ENCODE measurements at regions not wholly inside any gene's neighbourhood (a gene's known extent, or its start where the extent isn't known, plus 50 kb on each side); places are given as distances from the start of the nearest gene placed in this dataset.
A peak's percentile ranks its signal among the peaks of the same experiment; 100 is the strongest.
"Not testable (repeated sequence)": the region's sequence is repeated elsewhere in the genome, so short reads cannot be mapped to it uniquely, and the experiment has no call there.

DNA sequence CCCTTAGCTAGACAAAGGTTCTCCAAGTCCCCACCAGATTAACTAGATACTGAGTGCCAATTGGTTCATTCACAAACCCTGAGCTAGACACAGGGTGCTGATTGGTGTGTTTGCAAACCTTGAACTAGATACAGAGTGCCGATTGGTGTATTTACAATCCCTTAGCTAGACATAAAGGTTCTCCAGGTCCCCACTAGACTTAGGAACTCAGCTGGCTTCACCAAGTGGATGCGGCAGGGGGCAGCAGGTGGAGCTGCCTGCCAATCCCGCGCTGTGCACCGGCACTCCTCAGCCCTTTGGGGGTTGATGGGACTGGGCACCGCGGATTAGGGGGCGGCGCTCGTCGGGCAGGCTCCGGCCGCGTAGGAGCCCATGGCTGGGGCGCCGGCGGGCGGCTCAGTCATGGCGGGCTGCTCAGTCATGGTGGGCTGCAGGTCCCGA, 157.6 kb downstream of the KLRB1 start:
- H2AFZ ChIP-seq (ENCODE audit: low read depth); H3K4me3 ChIP-seq (ENCODE audit: low read depth in 2 of 2, low read length in 1 of 2); H3K4me2 ChIP-seq; H3K9me3 ChIP-seq; H3K27me3 ChIP-seq (ENCODE audit: insufficient read depth); H3K4me1 ChIP-seq (ENCODE audit: control insufficient read depth in 1 of 2, insufficient read depth in 2 of 2, low read depth in 1 of 2, low read length in 1 of 2); H3K79me2 ChIP-seq (ENCODE audit: insufficient read depth); H3K9ac ChIP-seq; H3F3A ChIP-seq (replicated peaks; ENCODE audit: insufficient read depth); H3K9me2 ChIP-seq; H4K20me1 ChIP-seq (ENCODE audit: insufficient read depth); H3K36me3 ChIP-seq (replicated peaks in 1 of 2; ENCODE audit: control insufficient read depth in 1 of 2, insufficient read depth in 2 of 2, low read length in 1 of 2); H3K27ac ChIP-seq (ENCODE audit: low read depth in 2 of 2, low read length in 1 of 2); DNase-seq: not testable (repeated sequence)
- WGBS (ENCODE audit: low lambda C conversion rate) = 100% methylated on average over 12 of the region's 20 CpGs
- POLR2A ChIA-PET = interaction anchor here (1.0 kb wide), 1 partner anchor 19 kb away, joined by 3 read pairs; no protein-coding TSS in a partner anchor
- CTCF ChIA-PET = interaction anchor here (1.1 kb wide), 1 partner anchor 119 kb away, joined by 3 read pairs; no protein-coding TSS in a partner anchor

GRCh38 chr12:9449657-9450126, 158.0 kb downstream of the KLRB1 start:
- not testable (repeated sequence) for H2AFZ ChIP-seq (ENCODE audit: low read depth); H3K36me3 ChIP-seq (replicated peaks in 1 of 2; ENCODE audit: control insufficient read depth in 1 of 2, insufficient read depth in 2 of 2, low read length in 1 of 2); H3K4me1 ChIP-seq (ENCODE audit: control insufficient read depth in 1 of 2, insufficient read depth in 2 of 2, low read depth in 1 of 2, low read length in 1 of 2); H3K79me2 ChIP-seq (ENCODE audit: insufficient read depth); H3K4me3 ChIP-seq (ENCODE audit: low read depth in 2 of 2, low read length in 1 of 2); H3K9me3 ChIP-seq; H3K9ac ChIP-seq; H3K27me3 ChIP-seq (ENCODE audit: insufficient read depth); H4K20me1 ChIP-seq (ENCODE audit: insufficient read depth); H3K9me2 ChIP-seq; H3K27ac ChIP-seq (ENCODE audit: low read depth in 2 of 2, low read length in 1 of 2); H3F3A ChIP-seq (replicated peaks; ENCODE audit: insufficient read depth)
- DNase-seq = peak; percentile 3
- CTCF ChIA-PET = interaction anchor here (1.1 kb wide), 2 partner anchors 19 to 118 kb away, joined by 3 to 8 read pairs; no protein-coding TSS in a partner anchor
- H3K4me2 ChIP-seq = peak overlapping the region; percentile 79
- POLR2A ChIA-PET = interaction anchor here (1.0 kb wide), 1 partner anchor 20 kb away, joined by 3 read pairs; no protein-coding TSS in a partner anchor
- WGBS (ENCODE audit: low lambda C conversion rate) = 81% methylated on average over 9 of the region's 9 CpGs

- Histone ChIP-seq H3K79me2 (ENCODE audit: insufficient read depth) (no peaks in the 10 kb centered on the region), H2AFZ (ENCODE audit: low read depth) (no peak overlapping the region), H3K4me2 (peak overlapping the region; percentile 79), H3K4me3 (ENCODE audit: low read depth in 2 of 2, low read length in 1 of 2) (peak overlapping the region in 1 of 2 experiments; percentile 4; a peak in 1 of 4 replicates), H3F3A (replicated peaks; ENCODE audit: insufficient read depth) (no peaks in the 10 kb centered on the region), H3K9me3 (no peaks in the 10 kb centered on the region), H4K20me1 (ENCODE audit: insufficient read depth) (no peaks in the 10 kb centered on the region), H3K9ac (no peak overlapping the region), H3K4me1 (ENCODE audit: control insufficient read depth in 1 of 2, insufficient read depth in 2 of 2, low read depth in 1 of 2, low read length in 1 of 2) (no peaks in the 10 kb centered on the region; a peak in 1 of 4 replicates), H3K27me3 (ENCODE audit: insufficient read depth) (no peaks in the 10 kb centered on the region), H3K27ac (ENCODE audit: low read depth in 2 of 2, low read length in 1 of 2) (no peak overlapping the region), H3K36me3 (replicated peaks in 1 of 2; ENCODE audit: control insufficient read depth in 1 of 2, insufficient read depth in 2 of 2, low read length in 1 of 2) (no peaks in the 10 kb centered on the region), H3K9me2 (no peaks in the 10 kb centered on the region)
- ChIA-PET CTCF (interaction anchor here (1.1 kb wide), 1 partner anchor 20 kb away, joined by 8 read pairs; no protein-coding TSS in a partner anchor), POLR2A (no interaction called here)
- no peak for DNase-seq
- no peak for TF ChIP-seq TAF1 (IDR thresholded peaks at IDR 0.05; ENCODE audit: borderline replicate concordance, low read depth, low read length)
- TF ChIP-seq, protein P1, sequence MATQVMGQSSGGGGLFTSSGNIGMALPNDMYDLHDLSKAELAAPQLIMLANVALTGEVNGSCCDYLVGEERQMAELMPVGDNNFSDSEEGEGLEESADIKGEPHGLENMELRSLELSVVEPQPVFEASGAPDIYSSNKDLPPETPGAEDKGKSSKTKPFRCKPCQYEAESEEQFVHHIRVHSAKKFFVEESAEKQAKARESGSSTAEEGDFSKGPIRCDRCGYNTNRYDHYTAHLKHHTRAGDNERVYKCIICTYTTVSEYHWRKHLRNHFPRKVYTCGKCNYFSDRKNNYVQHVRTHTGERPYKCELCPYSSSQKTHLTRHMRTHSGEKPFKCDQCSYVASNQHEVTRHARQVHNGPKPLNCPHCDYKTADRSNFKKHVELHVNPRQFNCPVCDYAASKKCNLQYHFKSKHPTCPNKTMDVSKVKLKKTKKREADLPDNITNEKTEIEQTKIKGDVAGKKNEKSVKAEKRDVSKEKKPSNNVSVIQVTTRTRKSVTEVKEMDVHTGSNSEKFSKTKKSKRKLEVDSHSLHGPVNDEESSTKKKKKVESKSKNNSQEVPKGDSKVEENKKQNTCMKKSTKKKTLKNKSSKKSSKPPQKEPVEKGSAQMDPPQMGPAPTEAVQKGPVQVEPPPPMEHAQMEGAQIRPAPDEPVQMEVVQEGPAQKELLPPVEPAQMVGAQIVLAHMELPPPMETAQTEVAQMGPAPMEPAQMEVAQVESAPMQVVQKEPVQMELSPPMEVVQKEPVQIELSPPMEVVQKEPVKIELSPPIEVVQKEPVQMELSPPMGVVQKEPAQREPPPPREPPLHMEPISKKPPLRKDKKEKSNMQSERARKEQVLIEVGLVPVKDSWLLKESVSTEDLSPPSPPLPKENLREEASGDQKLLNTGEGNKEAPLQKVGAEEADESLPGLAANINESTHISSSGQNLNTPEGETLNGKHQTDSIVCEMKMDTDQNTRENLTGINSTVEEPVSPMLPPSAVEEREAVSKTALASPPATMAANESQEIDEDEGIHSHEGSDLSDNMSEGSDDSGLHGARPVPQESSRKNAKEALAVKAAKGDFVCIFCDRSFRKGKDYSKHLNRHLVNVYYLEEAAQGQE (IDR thresholded peaks at IDR 0.05; ENCODE audit: low read depth, low read length) = no peak
- TF ChIP-seq RCOR1 (IDR thresholded peaks at IDR 0.05; ENCODE audit: low read length) = no peak
- no peak for TF ChIP-seq CHD2 (IDR thresholded peaks at IDR 0.05; ENCODE audit: low read length, partially characterized antibody)
- WGBS (ENCODE audit: low lambda C conversion rate) = 60% methylated on average over 6 of the region's 6 CpGs
Measured at GRCh38 chr12:9449181-9449580, 158.5 kb downstream of the KLRB1 start.

- peak overlapping the region; percentile 90 for H2AFZ ChIP-seq (ENCODE audit: low read depth)
- H3K9ac ChIP-seq = peak overlapping the region; percentile 56; the same call in 1 of the 2 replicates
- WGBS (ENCODE audit: low lambda C conversion rate) = 30% methylated on average over 6 of the region's 10 CpGs
- H4K20me1 ChIP-seq (ENCODE audit: insufficient read depth); H3K4me1 ChIP-seq (ENCODE audit: control insufficient read depth in 1 of 2, insufficient read depth in 2 of 2, low read depth in 1 of 2, low read length in 1 of 2); H3F3A ChIP-seq (replicated peaks; ENCODE audit: insufficient read depth); H3K36me3 ChIP-seq (replicated peaks in 1 of 2; ENCODE audit: control insufficient read depth in 1 of 2, insufficient read depth in 2 of 2, low read length in 1 of 2); H3K9me2 ChIP-seq; H3K27ac ChIP-seq (ENCODE audit: low read depth in 2 of 2, low read length in 1 of 2); H3K79me2 ChIP-seq (ENCODE audit: insufficient read depth); H3K27me3 ChIP-seq (ENCODE audit: insufficient read depth); POLR2A ChIA-PET; DNase-seq; H3K9me3 ChIP-seq: not testable (repeated sequence)
- peak overlapping the region; percentile 79 for H3K4me2 ChIP-seq
- peak overlapping the region; percentile 63 to 71 for H3K4me3 ChIP-seq (ENCODE audit: low read depth in 2 of 2, low read length in 1 of 2)
- CTCF ChIA-PET = interaction anchor here (1.1 kb wide), 2 partner anchors 21 to 119 kb away, joined by 4 to 8 read pairs; no protein-coding TSS in a partner anchor
Measured at GRCh38 chr12:9448648-9449047, 159.1 kb downstream of the KLRB1 start.
